Amygdala (tissue), 56 donors: ENCODE measurements at regions not wholly inside any gene's neighbourhood (a gene's known extent, or its start where the extent isn't known, plus 50 kb on each side); places are given as distances from the start of the nearest gene placed in this dataset.
A peak's percentile ranks its signal among the peaks of the same experiment; 100 is the strongest.
"Not testable (repeated sequence)": the region's sequence is repeated elsewhere in the genome, so short reads cannot be mapped to it uniquely, and the experiment has no call there.

Experiments used
- DNase-seq, 56 donors: peaks; one replicate each; lab custom pipeline; 2025; lab: John Stamatoyannopoulos, UW

GRCh38 chr14:106501898-106502297 is 975.5 kb downstream of the TMEM121 start:
- no peak for DNase-seq

GRCh38 chr14:106505366-106505765 is 979.0 kb downstream of the TMEM121 start:
- DNase-seq, result no peak

GRCh38 chr14:106506881-106507305 is 980.5 kb downstream of the TMEM121 start:
- no peak for DNase-seq

- no peak for DNase-seq
These were observed 981.0 kb downstream of the TMEM121 start for GRCh38 chr14:106507354-106507753.

- DNase-seq, result no peak
These were observed 981.8 kb downstream of the TMEM121 start for GRCh38 chr14:106508216-106508615.

DNA sequence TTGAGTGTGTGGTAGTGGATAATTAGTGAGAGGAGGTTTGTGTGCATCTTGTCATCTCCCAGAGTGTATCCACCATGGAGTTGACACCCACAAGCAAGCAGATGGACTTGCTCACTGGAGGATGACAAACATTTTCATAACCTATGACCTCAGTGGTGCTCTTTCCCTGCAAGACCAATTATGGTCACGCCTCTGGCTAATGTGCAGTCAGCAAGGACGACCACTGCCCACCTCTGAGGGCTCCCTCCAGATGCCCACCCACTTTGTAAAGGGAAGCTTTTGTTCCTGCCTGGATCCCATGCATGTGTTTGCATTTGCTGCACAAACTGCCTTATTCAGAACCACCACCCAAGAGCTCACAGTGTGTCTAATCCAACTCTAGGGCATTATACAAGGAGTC is 982.8 kb downstream of the TMEM121 start:
- no peak for DNase-seq

DNA sequence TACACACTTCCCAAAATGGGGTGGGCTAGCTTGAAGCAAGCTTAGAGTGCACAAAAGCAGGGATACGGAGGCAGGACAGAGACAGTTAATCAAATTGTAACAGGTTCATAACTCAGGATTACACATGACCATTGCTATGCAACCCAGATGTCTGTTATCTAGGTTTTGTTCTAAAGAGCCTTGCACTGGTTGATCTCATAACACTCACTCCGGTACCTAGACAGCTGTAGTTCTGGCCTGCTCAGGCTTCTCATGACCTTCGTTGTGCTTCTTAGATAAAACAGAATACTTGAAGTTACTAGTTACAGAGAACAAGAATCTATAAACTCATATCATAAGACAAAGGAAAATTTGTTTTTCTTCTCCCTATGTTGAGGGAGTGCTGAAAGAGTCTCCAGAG is 983.4 kb downstream of the TMEM121 start:
- no peak for DNase-seq

- DNase-seq, result no peak
These were observed 984.8 kb downstream of the TMEM121 start for GRCh38 chr14:106511006-106511799.

DNA sequence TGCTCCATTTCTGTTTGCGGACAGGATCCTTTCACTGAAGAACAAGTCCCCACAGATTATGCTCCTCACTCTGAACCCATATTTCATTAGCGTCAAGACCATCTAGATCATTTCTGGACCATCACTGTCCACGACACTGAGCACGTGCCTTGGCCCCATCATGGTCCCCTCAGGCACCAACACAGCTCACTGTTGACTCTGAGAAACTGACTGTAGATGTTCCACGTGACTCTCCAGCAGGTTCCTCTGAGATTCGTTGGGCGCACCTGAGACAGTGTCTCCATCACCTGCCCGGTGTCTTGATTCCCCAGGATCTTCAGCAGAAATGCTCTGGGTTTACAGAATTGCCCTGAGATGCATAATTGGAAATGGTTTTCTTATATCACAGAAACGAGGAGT is 985.4 kb downstream of the TMEM121 start:
- no peak for DNase-seq

DNA sequence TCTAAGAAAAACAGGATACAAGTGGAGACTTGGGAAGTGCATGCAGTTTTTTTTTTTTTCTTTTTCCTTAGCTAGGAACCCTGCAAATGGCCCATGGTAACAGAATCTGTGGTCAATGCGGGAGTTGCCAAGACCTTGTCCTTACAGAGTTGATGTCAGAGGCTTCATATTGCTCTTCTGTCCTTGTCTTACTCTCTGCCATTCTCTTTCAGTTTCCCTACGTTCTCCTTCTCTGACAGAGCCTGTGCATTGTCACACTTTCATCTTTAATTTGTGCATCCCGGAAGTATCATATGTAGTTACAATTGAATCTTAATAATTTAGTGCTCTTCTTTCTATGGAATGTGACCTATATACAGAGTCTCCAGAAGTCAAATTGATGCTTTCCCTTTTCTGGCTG is 986.9 kb downstream of the TMEM121 start:
- DNase-seq, result no peak

DNA sequence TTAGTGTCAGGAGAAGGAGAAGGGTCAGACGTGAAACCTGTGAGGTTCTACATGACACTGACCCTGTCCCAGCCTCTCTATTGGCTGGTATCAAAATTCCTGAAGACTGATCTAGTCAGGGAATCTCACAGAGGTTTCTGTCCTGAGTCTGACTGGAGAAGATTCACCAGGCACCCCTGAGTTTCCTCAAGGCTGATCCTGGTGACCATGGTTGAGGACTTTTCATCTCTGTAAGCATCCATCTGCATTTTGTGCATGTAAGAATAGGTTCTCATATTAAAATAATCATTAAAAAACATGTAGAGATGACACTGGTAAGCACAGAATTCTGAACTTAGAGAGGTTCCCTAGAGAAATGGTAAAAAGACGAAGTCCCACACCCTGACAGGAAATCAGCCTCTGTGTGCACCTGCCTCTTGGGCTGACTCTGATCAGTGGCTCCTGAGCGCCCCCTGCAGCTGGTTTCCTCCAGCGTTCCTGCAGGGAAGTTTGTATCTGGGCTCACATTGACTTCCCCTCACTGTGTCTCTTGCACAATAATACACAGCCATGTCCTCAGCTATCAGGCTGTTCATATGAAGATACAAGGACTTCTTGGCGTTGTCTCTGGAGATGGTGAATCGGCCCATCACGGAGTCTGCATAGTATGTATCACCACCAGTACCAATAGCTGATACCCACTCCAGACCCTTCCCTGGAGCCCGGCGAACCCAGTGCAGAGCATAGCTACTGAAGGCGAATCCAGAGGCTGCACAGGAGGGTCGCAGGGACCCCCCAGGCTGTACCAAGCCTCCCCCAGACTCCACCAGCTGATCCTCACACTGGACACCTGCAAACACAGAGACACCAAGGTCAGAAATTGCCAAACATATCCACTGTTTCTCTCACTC is 991.9 kb downstream of the TMEM121 start:
- peak in 2 of 56 donors; percentile 4 to 37 for DNase-seq

- not testable (repeated sequence) for DNase-seq
These were observed 995.7 kb downstream of the TMEM121 start for GRCh38 chr14:106522118-106522517.

DNA sequence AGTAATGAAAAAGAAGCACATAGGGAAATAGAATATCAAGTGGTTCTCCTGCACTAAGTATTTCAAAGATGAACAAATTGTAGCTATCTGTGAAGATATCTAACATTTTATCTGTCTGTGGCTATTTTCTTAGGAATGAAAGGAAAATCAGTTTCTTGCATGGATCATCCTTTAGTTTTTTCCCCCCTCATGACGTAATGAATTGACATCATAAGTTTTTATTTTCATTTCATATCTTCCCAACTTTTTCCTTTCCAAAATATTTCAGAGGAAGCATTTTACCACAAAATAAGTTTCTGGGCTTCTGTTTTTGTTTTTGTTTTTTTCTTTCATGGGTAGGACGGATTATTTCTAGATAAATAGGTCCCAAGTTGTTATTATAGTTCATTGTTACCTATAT is 996.6 kb downstream of the TMEM121 start:
- no peak for DNase-seq

GRCh38 chr14:106528717-106529116 is 1002.3 kb downstream of the TMEM121 start:
- no peak for DNase-seq

DNA sequence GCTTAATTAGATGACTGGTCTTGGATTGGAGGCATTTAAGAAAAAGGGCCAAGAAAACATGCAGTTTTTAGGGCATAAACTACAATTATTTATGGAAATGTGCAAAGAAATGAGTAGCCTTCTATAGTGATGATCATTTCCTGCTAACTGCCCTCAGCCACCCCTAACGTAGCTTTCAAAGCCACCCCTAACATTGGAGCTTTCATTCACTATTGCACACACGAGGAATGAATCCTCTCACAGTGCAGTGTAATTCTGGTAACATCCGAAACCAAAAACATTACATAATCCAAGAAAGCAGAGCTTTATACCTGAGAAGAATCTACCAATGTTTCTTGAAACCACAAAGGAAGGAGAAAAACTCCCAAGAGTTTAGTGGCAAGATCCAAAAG is 1003.6 kb downstream of the TMEM121 start:
- DNase-seq, result no peak

- DNase-seq, result no peak
These were observed 1004.2 kb downstream of the TMEM121 start for GRCh38 chr14:106530423-106531107.

- DNase-seq, result not testable (repeated sequence)
These were observed 1011.2 kb downstream of the TMEM121 start for GRCh38 chr14:106537597-106537996.

DNA sequence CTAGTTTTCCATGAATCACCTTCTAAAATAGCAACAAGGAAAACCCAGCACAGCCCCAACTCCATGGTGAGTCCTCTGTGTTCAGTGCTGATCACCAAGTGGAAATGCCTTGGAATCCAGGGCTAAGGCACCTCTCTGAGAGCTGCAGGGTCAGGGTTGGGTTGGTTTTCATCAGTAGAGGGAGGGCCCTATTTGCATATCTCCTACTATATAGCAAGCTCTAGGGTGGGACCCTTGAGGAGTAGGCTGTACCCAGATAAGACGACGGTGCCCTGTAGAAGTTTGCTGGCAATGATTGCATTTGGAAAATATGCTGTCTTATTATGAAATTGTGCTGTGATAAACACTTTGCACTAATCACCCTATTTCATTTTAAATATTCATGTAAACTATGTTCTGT is 1011.8 kb downstream of the TMEM121 start:
- no peak for DNase-seq

DNA sequence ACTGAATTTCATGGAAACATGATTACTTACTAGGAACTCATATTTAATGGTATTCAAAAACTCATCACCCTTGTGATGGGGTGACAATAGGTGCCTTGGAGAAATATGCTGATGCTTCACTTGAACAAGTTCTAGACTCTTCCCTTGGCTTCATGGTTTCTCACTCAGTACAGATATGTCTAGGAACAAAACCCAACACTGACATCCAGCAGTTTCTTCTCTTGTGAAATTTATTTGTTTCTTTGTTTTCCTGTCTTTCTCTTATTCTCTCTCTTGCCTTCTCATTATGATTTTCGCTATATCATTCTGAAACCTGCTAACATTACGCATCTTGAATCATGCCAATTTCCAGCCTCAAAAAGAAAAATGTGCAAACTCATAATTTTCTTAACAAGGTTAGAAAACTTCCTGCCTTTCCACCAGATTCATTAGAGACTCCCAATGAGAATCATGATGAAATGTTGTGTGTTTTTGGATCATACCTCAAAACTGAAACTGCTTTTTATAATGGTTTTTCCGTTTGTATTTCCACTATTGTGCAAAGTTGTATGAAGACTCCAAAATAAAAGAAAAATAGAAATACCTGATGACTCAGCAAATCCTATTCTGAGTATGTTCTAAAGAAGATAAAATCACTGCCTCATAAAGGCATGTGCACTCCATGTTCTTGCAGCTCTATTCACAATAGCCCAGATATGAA is 1021.5 kb downstream of the TMEM121 start:
- DNase-seq, result no peak

GRCh38 chr14:106549064-106549463 is 1022.7 kb downstream of the TMEM121 start:
- DNase-seq, result no peak
